ENCODE measurements at regions not wholly inside any gene's neighbourhood (a gene's known extent, or its start where the extent isn't known, plus 50 kb on each side); places are given as distances from the start of the nearest gene placed in this dataset.

GRCh38 chr15:25186906-25187645 lies 232.3 kb downstream of the SNRPN start:
- H3K4me3 ChIP-seq (ENCODE audit: low read depth, low read length): no peak overlapping the region
- TF ChIP-seq CTCF (IDR thresholded peaks at IDR 0.05; ENCODE audit: insufficient read depth, low read depth, low read length, missing control alignments): no peak
- DNase-seq (ENCODE audit: low read depth): no peak

DNA sequence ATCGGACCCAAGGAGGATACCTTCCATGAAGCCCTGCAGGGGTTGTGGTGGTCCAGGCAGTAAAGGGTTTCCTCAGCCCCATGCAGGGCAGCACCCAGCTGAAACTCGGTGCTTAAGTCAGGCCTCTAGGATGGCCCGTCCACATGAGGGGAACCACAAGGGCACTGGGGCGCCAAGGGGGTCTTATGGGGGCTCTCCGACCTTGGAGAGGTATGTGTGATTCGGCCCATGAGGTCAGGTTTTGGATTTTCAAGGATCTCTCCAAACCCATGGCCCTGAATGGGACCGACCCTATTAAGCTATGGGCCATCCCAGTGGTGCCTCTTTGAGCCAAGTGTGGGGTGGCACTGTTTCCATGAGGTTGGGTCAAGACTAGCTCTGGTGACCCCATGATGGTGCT lies 233.3 kb downstream of the SNRPN start:
- no peak for TF ChIP-seq CTCF (IDR thresholded peaks at IDR 0.05; ENCODE audit: insufficient read depth, low read depth, low read length, missing control alignments)
- DNase-seq (ENCODE audit: low read depth): no peak

GRCh38 chr15:25188551-25189101 lies 233.8 kb downstream of the SNRPN start:
- no peak overlapping the region for H3K4me3 ChIP-seq (ENCODE audit: low read depth, low read length)
- DNase-seq (ENCODE audit: low read depth): no peak
- TF ChIP-seq CTCF (IDR thresholded peaks at IDR 0.05; ENCODE audit: insufficient read depth, low read depth, low read length, missing control alignments): no peak

More for the DNA sequence above, 233.3 kb downstream of the SNRPN start:
- H3K4me3 ChIP-seq (ENCODE audit: low read depth, low read length): no peak overlapping the region

GRCh38 chr15:25189551-25189950 lies 234.8 kb downstream of the SNRPN start:
- no peak for DNase-seq (ENCODE audit: low read depth)
- no peak overlapping the region for H3K4me3 ChIP-seq (ENCODE audit: low read depth, low read length)
- no peak for TF ChIP-seq CTCF (IDR thresholded peaks at IDR 0.05; ENCODE audit: insufficient read depth, low read depth, low read length, missing control alignments)

DNA sequence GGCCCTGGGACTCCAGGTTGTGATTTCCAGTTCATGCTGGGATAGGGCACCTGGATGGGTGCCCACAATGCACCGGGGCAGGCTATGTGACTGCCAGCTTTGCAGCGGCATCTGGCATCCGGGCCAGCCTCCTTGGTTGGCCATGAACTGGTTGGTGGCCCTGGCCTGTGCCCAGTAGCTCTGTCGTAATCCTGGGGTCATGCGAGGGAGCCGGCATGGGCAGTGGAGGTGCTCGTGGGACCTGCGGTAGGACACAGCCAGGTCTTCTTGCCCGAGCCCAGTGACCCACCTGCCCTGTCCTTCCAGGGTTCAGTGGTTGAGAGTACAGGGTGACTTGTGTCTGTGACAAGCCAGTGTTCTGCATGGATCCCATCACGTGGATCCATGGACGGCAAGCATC lies 237.9 kb downstream of the SNRPN start:
- no peak for TF ChIP-seq CTCF (IDR thresholded peaks at IDR 0.05; ENCODE audit: insufficient read depth, low read depth, low read length, missing control alignments)

DNA sequence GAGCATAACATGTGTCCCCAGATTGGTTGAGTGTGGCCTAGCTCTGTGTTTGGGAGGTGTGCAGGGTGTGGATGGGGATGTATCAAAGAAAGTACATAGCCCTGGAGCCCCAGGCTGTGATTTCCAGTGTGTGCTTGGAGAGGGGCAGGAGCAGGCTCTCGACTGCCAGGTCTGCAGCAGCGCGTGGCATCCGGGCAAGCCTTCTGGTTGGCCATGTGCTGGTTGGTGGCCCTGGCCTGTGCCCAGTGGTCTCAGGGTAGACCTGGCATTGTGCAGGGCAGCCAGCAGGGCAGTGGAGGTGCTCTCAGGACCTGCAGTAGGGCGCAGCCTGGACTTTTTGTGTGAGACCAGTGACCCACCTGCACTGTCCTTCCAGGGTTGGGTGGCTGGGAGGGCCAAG lies 231.5 kb downstream of the UBE3A start:
- no peak for TF ChIP-seq CTCF (IDR thresholded peaks at IDR 0.05; ENCODE audit: insufficient read depth, low read depth, low read length, missing control alignments)
- no peak for DNase-seq (ENCODE audit: low read depth)
- no peak overlapping the region for H3K4me3 ChIP-seq (ENCODE audit: low read depth, low read length)

More for the DNA sequence above, 237.9 kb downstream of the SNRPN start:
- no peak for DNase-seq (ENCODE audit: low read depth)
- no peak overlapping the region for H3K4me3 ChIP-seq (ENCODE audit: low read depth, low read length)

DNA sequence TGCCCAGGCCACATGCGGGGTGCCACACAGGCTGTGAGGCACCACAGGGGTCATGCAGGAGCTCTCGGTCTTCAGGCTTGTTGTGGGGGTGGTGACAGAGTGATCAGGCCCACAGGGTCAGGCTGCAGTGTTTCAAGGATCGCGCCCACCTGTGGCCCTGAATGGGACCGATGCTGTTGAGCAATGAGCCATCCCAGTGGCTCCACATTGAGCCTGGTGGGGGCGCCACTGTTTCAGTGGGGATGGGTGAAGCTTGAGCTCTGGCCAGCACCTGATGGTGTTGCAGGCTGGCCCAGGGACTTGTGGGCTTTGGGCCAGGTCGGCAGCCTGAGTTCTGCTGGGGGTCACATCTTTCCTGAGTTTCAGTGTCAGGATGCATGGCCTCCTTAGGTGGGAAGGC lies 230.1 kb downstream of the UBE3A start:
- no peak for DNase-seq (ENCODE audit: low read depth)
- no peak overlapping the region for H3K4me3 ChIP-seq (ENCODE audit: low read depth, low read length)

More for the DNA sequence above, 230.1 kb downstream of the UBE3A start:
- no peak for TF ChIP-seq CTCF (IDR thresholded peaks at IDR 0.05; ENCODE audit: insufficient read depth, low read depth, low read length, missing control alignments)

All from GM12865 (cell line).